Keratinocyte (primary cell): ENCODE measurements at regions not wholly inside any gene's neighbourhood (a gene's known extent, or its start where the extent isn't known, plus 50 kb on each side); places are given as distances from the start of the nearest gene placed in this dataset.

ENCODE experiments used
- DNase-seq: peaks from one replicate; pipeline ENCODE4 v3.0.0-alpha.2; 2011; ENCODE audit warnings: low read depth, missing footprints, low spot score
- FAIRE-seq: peaks from 2 replicates; lab custom pipeline; 2011; peaks lifted over from hg19 to GRCh38; lab: Jason Lieb, UNC
- H2AFZ ChIP-seq: 2 replicates; pipeline ENCODE4 v1.6.0; 2012; ENCODE audit warnings: low read length, control low read depth, inconsistent platforms; ENCODE audit not compliant: control insufficient read depth
- H3K27ac ChIP-seq: 2 replicates; pipeline ENCODE4 v1.5.1; 2011; ENCODE audit warnings: low read length; ENCODE audit not compliant: control insufficient read depth, insufficient read depth
- H3K27me3 ChIP-seq: 3 replicates; pipeline ENCODE4 v1.6.0; 2011; ENCODE audit warnings: low read length; ENCODE audit not compliant: control insufficient read depth, insufficient read depth; ENCODE audit errors: extremely low read depth
- H3K36me3 ChIP-seq, 2 experiments: 2 replicates in 1 of 2; 3 replicates in 1 of 2; pipeline ENCODE4 v1.5.1; 2011; ENCODE audit warnings: low read length in 2 of 2, mild to moderate bottlenecking in 1 of 2; ENCODE audit not compliant: control insufficient read depth in 2 of 2, insufficient read depth in 2 of 2; ENCODE audit errors: extremely low read depth in 1 of 2
- H3K4me1 ChIP-seq: 3 replicates; pipeline ENCODE4 v1.5.1; 2011; ENCODE audit warnings: low read length; ENCODE audit not compliant: control insufficient read depth, insufficient read depth; ENCODE audit errors: extremely low read depth
- H3K4me2 ChIP-seq: 3 replicates; pipeline ENCODE4 v1.6.0; 2011; ENCODE audit warnings: low read depth, low read length; ENCODE audit not compliant: control insufficient read depth, insufficient read depth; ENCODE audit errors: extremely low read depth
- H3K4me3 ChIP-seq, 3 experiments: fragments of 200-600 bp in 1 of 3; sonication (generic) in 1 of 3; 2 replicates in 2 of 3; 3 replicates in 1 of 3; pipeline ENCODE4 v1.5.1; 2011 to 2016; ENCODE audit warnings: low read length in 3 of 3, mild to moderate bottlenecking in 3 of 3, control low read depth in 2 of 3, inconsistent platforms in 1 of 3, low read depth in 1 of 3, mixed read lengths in 1 of 3, mixed run types in 1 of 3, moderate library complexity in 1 of 3; ENCODE audit not compliant: control insufficient read depth in 2 of 3, insufficient read depth in 2 of 3; ENCODE audit errors: extremely low read depth in 1 of 3
- H3K79me2 ChIP-seq: 2 replicates; pipeline ENCODE4 v1.6.0; 2012; ENCODE audit warnings: low read length; ENCODE audit not compliant: control insufficient read depth, insufficient read depth
- H3K9ac ChIP-seq: 3 replicates; pipeline ENCODE4 v1.6.0; 2011; ENCODE audit warnings: low read length; ENCODE audit not compliant: control insufficient read depth, insufficient read depth; ENCODE audit errors: extremely low read depth
- H3K9me1 ChIP-seq: 3 replicates; pipeline ENCODE4 v1.6.0; 2011; ENCODE audit warnings: low read length; ENCODE audit not compliant: control insufficient read depth, insufficient read depth; ENCODE audit errors: extremely low read depth
- H3K9me3 ChIP-seq: 2 replicates; pipeline ENCODE4 v1.5.1; 2012; ENCODE audit warnings: low read depth, low read length; ENCODE audit not compliant: control insufficient read depth
- H4K20me1 ChIP-seq: 3 replicates; pipeline ENCODE4 v1.6.0; 2011; ENCODE audit warnings: low read length; ENCODE audit not compliant: control insufficient read depth, insufficient read depth; ENCODE audit errors: extremely low read depth
- CTCF ChIP-seq, 3 experiments: IDR thresholded peaks in 1 of 3; conservative IDR thresholded peaks in 1 of 3; optimal IDR thresholded peaks in 1 of 3; 2 replicates in 2 of 3; 3 replicates in 1 of 3; pipeline versions ENCODE3 to v1.5.1; 2011; ENCODE audit warnings: low read length in 3 of 3, mild to moderate bottlenecking in 3 of 3, moderate library complexity in 2 of 3, control low read depth in 1 of 3, inconsistent platforms in 1 of 3; ENCODE audit not compliant: insufficient read depth in 2 of 3; ENCODE audit errors: extremely low read depth in 1 of 3
- EZH2 ChIP-seq: IDR thresholded peaks from one replicate; pipeline ENCODE4 v1.6.1; 2012; ENCODE audit warnings: inconsistent platforms, mild to moderate bottlenecking, low read length, moderate library complexity
- dilution Hi-C: fragments of 300-500 bp; cut with MboI; formaldehyde crosslinking; loops from one replicate; pipeline ENCODE4 v1.7.0; 2020; ENCODE audit warnings: low sequenced_read_pairs; ENCODE audit not compliant: extremely low pct_ligation_motif_present

GRCh38 chr14:101032433-101032832 lies 128.9 kb upstream of the RTL1 start:
- Histone ChIP-seq H3K9me3 (peaks cover 7% of the 10 kb centered on the region), H3K9ac (no peak overlapping the region), H2AFZ (no peak overlapping the region), H3K9me1 (no peaks in the 10 kb centered on the region), H4K20me1 (no peaks in the 10 kb centered on the region), H3K27ac (no peak overlapping the region), H3K4me2 (no peak overlapping the region), H3K4me1 (no peaks in the 10 kb centered on the region), H3K4me3 (no peak overlapping the region), H3K27me3 (no peaks in the 10 kb centered on the region), H3K79me2 (no peaks in the 10 kb centered on the region), H3K36me3 (no peaks in the 10 kb centered on the region)
- DNase-seq (no peak), FAIRE-seq (no peak)
- dilution Hi-C loops = no loop called here
- TF ChIP-seq CTCF (optimal IDR thresholded peaks at IDR 0.05 in 1 of 3, IDR thresholded peaks at IDR 0.05 in 1 of 3, conservative IDR thresholded peaks at IDR 0.05 in 1 of 3; ENCODE audit: extremely low read depth in 1 of 3, insufficient read depth in 2 of 3, low read length in 3 of 3) = no peak
- TF ChIP-seq EZH2 = no peak

DNA sequence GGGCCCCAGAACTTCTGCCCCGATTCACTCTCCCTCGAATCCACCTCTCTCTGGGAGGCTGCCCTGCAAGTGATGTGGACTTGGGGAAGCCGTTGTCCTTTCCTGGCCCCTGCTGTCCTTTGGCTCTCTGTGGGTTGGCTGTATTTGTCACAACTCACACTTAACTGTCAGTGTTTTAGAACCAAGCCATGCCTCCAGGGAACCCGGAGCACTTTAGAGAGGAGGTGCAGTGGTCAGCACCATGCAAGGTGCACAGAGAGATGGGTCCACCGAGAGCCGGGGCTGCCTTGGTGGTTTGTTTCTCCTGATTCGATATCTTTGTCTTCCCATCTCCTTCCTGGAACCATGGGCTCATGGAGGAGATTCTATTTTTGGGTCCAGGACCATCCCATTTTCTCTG lies 129.5 kb upstream of the RTL1 start:
- no peak for FAIRE-seq
- no peak for TF ChIP-seq EZH2
- TF ChIP-seq CTCF (optimal IDR thresholded peaks at IDR 0.05 in 1 of 3, IDR thresholded peaks at IDR 0.05 in 1 of 3, conservative IDR thresholded peaks at IDR 0.05 in 1 of 3; ENCODE audit: extremely low read depth in 1 of 3, insufficient read depth in 2 of 3, low read length in 3 of 3) = no peak
- H3K9ac ChIP-seq = no peak overlapping the region
- H3K27ac ChIP-seq = no peak overlapping the region
- H3K4me1 ChIP-seq = no peaks in the 10 kb centered on the region
- no peaks in the 10 kb centered on the region for H4K20me1 ChIP-seq
- no peak overlapping the region for H2AFZ ChIP-seq
- H3K4me3 ChIP-seq = no peak overlapping the region
- H3K9me1 ChIP-seq = no peaks in the 10 kb centered on the region
- H3K27me3 ChIP-seq = no peaks in the 10 kb centered on the region
- H3K79me2 ChIP-seq = no peaks in the 10 kb centered on the region
- no peaks in the 10 kb centered on the region for H3K36me3 ChIP-seq
- H3K4me2 ChIP-seq = no peak overlapping the region
- no peak for DNase-seq
- H3K9me3 ChIP-seq = peaks cover 7% of the 10 kb centered on the region
- dilution Hi-C loops = no loop called here
